ENCODE measurements at regions not wholly inside any gene's neighbourhood (a gene's known extent, or its start where the extent isn't known, plus 50 kb on each side); places are given as distances from the start of the nearest gene placed in this dataset.

DNA sequence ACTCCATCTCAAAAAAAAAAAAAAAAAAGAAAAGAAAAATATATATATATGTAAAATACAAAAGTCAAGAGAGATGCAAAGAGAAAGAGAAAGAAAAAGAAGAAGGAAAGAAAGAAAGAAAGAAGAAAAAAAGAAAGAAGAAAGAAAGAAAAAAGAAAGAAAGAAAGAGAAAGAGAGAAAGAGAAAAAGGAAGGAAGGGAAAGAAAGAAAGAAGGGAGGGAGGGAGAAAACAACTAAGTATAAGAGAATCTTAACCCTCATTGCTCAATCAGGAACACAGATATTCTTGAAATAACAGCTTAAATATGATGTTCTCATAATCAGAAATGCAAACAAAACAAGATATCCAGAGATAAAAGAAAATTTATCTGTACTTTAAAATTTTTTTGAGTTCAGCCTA, 54.4 kb upstream of the MARCKS start:
- DNase-seq (ENCODE audit: low read depth in 2 of 2): no peak

DNA sequence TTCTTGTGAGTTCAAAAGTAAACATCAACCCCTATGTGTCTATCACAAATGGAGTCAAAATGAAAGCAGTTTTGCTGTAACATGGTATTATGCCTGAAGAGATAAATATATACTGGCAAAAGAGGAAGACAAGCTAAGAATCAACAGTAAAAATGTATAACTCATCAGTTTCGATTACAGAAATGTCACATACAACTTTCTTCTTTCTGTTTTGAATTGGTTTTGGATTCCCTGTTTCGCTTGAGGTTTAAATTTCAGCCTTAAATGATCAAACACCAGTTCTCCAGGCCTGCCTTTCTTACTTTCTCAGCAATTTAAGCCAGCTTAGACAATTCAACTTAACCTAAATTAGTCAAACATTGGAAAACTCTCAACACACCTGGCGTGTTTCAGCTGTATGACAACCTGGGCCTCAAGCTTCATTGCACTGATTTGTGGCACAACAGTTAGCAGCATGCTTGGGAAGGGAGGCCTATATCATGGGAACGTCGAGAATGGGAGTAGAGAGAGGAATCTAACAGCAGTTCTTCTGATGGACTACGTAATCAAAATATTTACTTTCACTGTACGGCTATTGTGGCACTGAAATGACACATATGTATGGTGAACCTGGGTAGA, 51.9 kb upstream of the MARCKS start:
- no peak for DNase-seq (ENCODE audit: low read depth in 2 of 2)

DNA sequence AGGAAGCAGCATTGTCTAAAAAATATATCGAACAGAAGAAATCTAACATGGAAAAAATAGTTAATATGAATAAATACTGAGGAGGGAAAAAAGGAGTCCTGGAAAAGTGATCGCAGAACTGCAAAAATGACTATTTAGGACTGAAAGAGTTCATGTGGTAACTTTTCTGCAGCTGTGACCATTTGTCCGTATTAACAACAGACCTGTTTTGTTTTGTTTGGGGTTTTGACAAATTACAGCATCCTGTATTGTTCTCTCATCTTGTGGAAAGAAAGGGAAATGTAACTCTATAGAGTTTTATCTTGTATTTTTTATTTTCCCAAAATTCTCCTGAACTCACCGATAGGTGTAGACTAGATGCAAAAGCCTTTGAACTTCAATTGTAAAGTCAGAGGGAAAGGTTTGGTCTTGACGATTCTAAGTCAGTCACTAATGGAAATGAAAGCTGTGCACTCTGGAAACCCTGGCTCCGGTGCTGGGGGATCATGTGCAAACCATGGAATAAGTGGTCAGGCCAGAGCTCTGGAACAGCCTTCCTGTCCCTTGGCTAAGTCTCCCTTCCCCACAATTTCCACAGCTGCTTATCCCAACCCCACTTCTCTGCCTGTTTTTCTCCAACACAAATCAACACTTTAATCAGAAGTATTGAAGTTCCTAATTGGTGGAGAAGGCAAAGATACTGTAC, 51.2 kb upstream of the MARCKS start:
- no peak for DNase-seq (ENCODE audit: low read depth in 2 of 2)
